Stimulated activated effector memory CD8-positive, alpha-beta T cell treated with anti-CD3 and anti-CD28 coated beads, Interleukin-12 subunit alpha, Interleukin-12 subunit beta, amount 100 ng/mL, for 72 hours (primary cell): ENCODE measurements at regions not wholly inside any gene's neighbourhood (a gene's known extent, or its start where the extent isn't known, plus 50 kb on each side); places are given as distances from the start of the nearest gene placed in this dataset.

ENCODE experiments used
- ATAC-seq: fragments of 150-1000 bp; cut with Tn5 transposase; 2 replicates; pipeline ENCODE4 v1.10.0; 2021
- DNase-seq, 2 donors: peaks; one replicate each; pipeline ENCODE4 v3.0.0; 2021 to 2022; ENCODE audit warnings: low spot score in 2 of 2
- H3K27ac Mint-ChIP-seq: one replicate; pipeline ENCODE4 v1.8.0; 2022; ENCODE audit warnings: mild to moderate bottlenecking, mixed read lengths
- H3K36me3 Mint-ChIP-seq: one replicate; pipeline ENCODE4 v1.8.0; 2022; ENCODE audit warnings: mild to moderate bottlenecking, mixed read lengths
- H3K4me1 Mint-ChIP-seq: one replicate; pipeline ENCODE4 v1.8.0; 2022; ENCODE audit warnings: mixed read lengths
- H3K4me3 Mint-ChIP-seq: one replicate; pipeline ENCODE4 v1.8.0; 2022; ENCODE audit warnings: mild to moderate bottlenecking, mixed read lengths
- H3K9me3 Mint-ChIP-seq: one replicate; pipeline ENCODE4 v1.8.0; 2022; ENCODE audit warnings: mixed read lengths

DNA sequence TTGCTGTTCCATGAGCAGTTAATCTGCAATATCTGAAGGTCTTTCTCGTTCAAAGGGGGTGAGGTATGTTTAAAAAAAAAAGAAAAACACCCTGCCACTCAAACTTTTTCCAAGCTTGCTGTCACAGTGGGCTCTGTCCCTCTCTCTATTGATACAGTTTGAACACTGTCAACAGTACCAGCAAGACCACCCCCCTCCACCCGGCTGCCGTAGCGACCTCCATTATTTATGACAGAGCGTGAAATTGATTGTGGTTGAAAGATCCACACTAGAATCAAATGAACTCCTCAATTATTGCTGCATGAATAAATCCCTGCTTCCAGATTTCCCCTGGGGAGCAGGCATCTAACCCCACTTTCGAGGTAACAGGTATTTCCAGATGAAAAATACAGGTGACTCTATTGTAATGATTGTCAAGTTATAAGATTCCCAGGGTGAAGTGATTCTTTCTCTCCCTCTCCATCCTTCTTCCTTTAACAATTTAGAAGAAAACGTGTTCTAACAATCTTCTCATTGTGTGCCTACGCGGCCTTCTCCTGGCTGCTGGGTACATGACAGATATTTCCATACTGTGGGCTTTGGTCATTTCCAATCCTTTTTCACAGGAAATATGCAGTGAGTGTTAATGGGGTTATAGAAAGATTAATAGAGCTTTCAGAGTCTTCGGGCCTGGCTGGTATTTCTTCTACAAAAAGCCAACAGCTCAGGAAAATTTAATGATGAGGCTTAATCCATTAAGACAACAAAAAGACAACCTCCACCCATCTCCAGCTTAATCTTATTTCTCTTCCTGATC lies 135.7 kb upstream of the C16orf82 start:
- H3K4me1 Mint-ChIP-seq, result no peaks in the 10 kb centered on the region
- H3K9me3 Mint-ChIP-seq, result peaks cover 7% of the 10 kb centered on the region
- DNase-seq, result no peak
- H3K27ac Mint-ChIP-seq, result no peak overlapping the region
- no peak for ATAC-seq
- H3K4me3 Mint-ChIP-seq, result no peak overlapping the region
- no peaks in the 10 kb centered on the region for H3K36me3 Mint-ChIP-seq

DNA sequence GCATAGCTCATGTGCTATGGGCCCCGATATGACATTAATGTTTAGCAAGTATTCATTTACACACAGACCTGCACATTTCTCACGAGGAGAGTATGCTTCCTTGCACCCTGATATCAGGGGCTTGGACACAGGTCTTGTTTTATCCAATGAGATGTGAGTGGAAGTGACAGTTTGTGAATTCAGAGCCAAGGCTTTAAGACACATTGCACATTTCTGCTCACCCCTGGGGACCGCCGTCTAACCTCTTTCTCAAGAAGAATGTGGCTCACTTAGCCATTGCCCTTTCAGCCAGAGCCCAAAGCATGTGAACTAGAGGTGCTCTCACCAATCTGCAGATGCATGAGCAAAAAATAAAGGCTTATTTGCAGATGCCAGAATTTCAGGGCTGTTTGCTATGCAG lies 116.1 kb upstream of the C16orf82 start:
- ATAC-seq (no peak), DNase-seq (no peak)
- Mint-ChIP-seq H3K9me3 (no peaks in the 10 kb centered on the region), H3K27ac (no peak overlapping the region), H3K4me1 (no peaks in the 10 kb centered on the region), H3K36me3 (no peaks in the 10 kb centered on the region), H3K4me3 (no peak overlapping the region)

DNA sequence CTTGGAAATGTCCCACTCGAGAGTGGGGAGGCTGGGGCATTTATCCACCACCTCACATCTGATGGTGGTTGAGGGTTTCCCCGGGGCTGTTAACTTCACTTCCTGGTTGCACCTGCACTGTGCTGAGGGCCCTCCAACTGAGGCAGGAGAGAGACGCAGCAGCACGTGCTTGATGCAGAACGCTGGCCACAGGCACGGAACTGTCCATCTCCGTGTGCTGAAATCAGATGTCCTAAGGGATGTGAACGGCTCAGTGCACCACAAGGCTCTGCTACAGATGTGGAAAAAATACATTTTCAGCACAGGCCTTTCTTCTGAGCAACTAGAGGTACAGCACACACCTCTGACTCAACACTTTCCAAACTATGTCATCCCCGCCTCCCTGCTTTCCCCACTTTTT lies 114.8 kb upstream of the C16orf82 start:
- ATAC-seq (no peak), DNase-seq (no peak)
- Mint-ChIP-seq H3K9me3 (no peaks in the 10 kb centered on the region), H3K4me1 (no peaks in the 10 kb centered on the region), H3K4me3 (no peak overlapping the region), H3K27ac (no peak overlapping the region), H3K36me3 (no peaks in the 10 kb centered on the region)

DNA sequence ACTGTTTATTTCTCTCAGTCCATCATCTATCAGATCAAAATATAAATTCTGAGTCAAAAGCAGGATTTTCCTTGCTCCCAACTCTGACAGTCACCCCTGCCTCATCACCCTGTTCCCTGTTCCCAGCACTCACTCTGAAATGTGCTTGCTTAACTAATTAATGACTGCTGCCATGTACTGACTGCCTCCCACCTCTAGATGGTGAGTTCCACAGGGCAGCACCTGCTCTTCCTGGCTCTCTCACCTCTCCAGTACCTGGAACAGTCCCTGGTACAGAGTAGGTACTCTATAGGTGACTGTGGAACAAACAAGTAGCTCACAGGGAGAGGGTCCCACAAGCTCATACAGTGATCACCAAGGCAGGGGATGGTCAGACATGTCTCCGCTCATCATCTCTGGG lies 114.3 kb upstream of the C16orf82 start:
- Mint-ChIP-seq H3K27ac (no peak overlapping the region), H3K36me3 (no peaks in the 10 kb centered on the region), H3K4me3 (no peak overlapping the region), H3K4me1 (no peaks in the 10 kb centered on the region), H3K9me3 (no peaks in the 10 kb centered on the region)
- ATAC-seq, result no peak
- no peak for DNase-seq

DNA sequence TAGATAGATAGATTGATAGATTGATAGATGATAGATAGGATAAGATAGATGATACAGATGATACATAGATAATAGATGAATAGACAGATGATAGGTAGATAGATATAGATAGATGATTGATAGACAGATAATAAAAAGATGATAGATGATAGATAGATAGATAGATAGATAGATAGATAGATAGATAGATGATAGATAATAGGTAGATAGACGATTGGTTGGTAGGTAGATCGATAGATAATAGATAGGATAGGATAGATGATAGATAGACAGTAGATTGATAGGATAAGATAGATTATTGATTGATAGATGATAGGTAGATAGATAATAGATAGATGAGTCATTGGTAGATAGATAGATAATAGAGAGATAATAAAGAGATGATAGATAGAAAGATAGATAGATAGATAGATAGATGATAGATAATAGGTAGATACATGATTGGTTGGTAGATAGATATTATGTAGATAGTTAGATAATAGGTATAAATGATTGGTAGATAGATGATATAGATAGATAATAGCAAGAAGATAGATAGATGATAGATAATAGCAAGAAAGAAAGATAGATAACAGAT lies 109.4 kb upstream of the C16orf82 start:
- H3K27ac Mint-ChIP-seq, result no peak overlapping the region
- no peak for ATAC-seq
- no peak for DNase-seq
- no peaks in the 10 kb centered on the region for H3K4me1 Mint-ChIP-seq
- H3K36me3 Mint-ChIP-seq, result no peaks in the 10 kb centered on the region
- H3K4me3 Mint-ChIP-seq, result no peak overlapping the region
- no peaks in the 10 kb centered on the region for H3K9me3 Mint-ChIP-seq

DNA sequence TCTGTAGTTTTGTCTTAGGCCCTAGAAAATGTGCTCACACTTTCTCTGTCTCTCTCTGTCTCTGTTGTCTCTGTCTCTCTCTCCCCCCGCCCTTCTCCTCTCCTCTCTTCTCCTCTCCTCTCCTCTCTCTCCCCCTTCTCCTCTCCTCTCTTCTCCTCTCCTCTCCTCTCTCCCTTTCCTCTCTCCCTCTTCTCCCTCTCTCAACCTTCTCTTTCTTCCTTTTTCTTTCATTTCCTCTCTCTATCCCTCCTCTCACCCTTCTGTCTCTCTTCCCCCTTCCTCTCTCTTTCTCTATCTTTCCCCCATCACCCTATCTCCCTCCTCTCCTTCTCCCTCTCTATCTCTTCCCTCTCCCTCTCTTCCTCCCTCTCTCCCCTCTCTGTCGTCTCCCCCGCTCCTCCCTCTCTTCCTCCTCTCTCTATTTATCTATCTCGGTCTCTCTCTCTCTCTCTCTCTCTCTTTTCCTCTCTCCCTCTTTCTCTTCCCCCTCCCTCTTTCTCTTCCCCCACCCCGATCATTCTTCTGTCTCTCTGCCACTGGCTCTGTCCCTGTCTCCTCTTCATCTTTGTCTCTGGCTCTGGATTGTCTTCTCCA lies 107.2 kb upstream of the C16orf82 start:
- ATAC-seq (no peak), DNase-seq (no peak)
- Mint-ChIP-seq H3K9me3 (no peaks in the 10 kb centered on the region), H3K4me3 (no peak overlapping the region), H3K36me3 (no peaks in the 10 kb centered on the region), H3K27ac (no peak overlapping the region), H3K4me1 (peaks cover 5% of the 10 kb centered on the region)

GRCh38 chr16:26961459-26961858 lies 105.3 kb upstream of the C16orf82 start:
- H3K4me3 Mint-ChIP-seq, result no peak overlapping the region
- H3K4me1 Mint-ChIP-seq, result peaks cover 5% of the 10 kb centered on the region
- ATAC-seq, result no peak
- H3K36me3 Mint-ChIP-seq, result no peaks in the 10 kb centered on the region
- H3K9me3 Mint-ChIP-seq, result no peaks in the 10 kb centered on the region
- H3K27ac Mint-ChIP-seq, result no peak overlapping the region
- no peak for DNase-seq

- Mint-ChIP-seq H3K36me3 (no peaks in the 10 kb centered on the region), H3K27ac (no peak overlapping the region), H3K4me3 (no peak overlapping the region), H3K4me1 (peaks cover 5% of the 10 kb centered on the region), H3K9me3 (no peaks in the 10 kb centered on the region)
- ATAC-seq, result peak; percentile 57
- no peak for DNase-seq
Measured at GRCh38 chr16:26963109-26963508, 103.6 kb upstream of the C16orf82 start.

DNA sequence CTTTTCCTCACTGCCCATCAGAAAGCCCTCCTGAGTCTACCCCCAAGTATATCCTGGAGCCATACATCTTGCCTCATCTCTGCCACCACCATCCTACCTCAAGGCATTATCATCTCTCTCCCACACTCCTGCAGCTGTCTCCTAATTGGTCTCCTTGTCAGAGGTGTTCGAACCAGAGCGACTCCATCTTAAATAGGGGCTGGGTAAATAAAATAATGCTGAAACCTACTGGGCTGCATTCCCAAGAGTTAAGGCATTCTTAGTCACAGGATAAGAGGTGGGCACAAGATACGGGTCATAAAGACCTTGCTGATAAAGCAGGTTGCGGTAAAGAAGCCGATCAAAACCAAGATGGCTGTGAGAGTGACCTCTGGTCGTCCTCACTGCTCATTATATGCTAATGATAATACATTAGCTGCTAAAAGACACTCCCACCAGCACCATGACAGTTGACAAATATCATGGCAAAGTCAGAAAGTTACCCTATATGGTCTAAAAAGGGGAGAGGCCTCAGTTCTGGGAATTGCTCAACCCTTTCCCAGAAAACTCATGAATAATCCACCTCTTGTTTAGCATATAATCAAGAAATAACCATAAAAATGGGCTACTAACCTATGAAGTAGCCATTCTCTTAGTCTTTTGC lies 97.0 kb upstream of the C16orf82 start:
- Mint-ChIP-seq H3K9me3 (no peaks in the 10 kb centered on the region), H3K4me1 (no peaks in the 10 kb centered on the region), H3K4me3 (no peak overlapping the region), H3K27ac (no peak overlapping the region), H3K36me3 (no peaks in the 10 kb centered on the region)
- DNase-seq (no peak), ATAC-seq (no peak)

DNA sequence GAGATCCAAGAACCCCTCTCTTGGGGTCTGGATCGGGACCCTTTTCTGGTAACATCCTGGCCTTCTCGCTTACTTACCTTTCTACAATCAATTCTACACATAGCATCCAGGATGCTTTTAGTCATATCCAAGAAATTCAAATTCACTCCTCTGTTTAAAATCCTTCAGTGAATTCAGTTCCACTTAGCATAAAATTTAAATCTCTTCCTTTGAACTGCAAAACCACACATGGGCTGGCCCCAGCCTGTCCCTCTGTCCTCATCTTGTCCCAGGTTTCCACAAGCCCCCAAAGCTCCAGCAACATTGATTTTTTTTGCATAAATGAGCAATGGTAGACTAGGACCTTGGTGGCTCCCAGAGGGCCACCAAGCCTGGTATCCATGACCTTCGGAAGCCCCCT lies 96.4 kb upstream of the C16orf82 start:
- DNase-seq (no peak), ATAC-seq (no peak)
- H3K4me1 Mint-ChIP-seq, result no peaks in the 10 kb centered on the region
- no peaks in the 10 kb centered on the region for H3K9me3 Mint-ChIP-seq
- no peaks in the 10 kb centered on the region for H3K36me3 Mint-ChIP-seq
- no peak overlapping the region for H3K27ac Mint-ChIP-seq
- H3K4me3 Mint-ChIP-seq, result no peak overlapping the region

GRCh38 chr16:26976873-26977272 lies 89.9 kb upstream of the C16orf82 start:
- Mint-ChIP-seq H3K36me3 (no peaks in the 10 kb centered on the region), H3K27ac (no peak overlapping the region), H3K9me3 (no peaks in the 10 kb centered on the region), H3K4me1 (no peaks in the 10 kb centered on the region), H3K4me3 (no peak overlapping the region)
- DNase-seq (no peak), ATAC-seq (no peak)

DNA sequence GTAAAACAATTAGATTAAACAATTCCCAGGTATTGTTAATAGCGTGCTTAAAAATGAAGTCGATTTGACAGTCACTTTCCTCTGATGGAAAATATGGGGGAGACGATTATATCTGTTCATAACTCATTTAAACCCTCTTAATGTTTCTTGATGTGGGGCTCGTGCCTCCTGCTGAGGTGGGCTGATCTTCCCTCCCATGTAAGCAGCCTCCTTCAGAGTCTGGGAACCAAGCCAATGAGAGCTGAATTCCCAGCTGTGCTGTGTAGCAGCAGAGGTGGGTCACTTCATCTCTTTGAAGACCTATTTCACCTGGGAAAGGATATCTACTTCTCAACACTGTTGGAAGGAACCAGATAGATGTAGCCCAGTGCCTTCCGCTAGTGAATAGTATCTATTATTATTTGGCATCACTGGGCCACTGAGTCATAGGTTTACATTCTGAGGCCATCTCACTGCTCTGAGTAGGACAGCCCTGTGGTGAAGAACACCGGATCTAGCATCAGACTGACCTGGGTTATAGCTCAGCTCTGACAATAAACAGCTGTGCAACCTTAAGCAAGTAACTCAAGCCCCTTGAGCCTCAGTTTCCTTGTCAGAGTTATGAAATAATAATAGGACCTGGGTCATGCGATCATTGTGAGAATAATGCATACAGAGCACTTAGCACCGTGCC lies 85.3 kb upstream of the C16orf82 start:
- DNase-seq, result no peak
- ATAC-seq, result no peak
- Mint-ChIP-seq H3K4me1 (no peaks in the 10 kb centered on the region), H3K9me3 (no peaks in the 10 kb centered on the region), H3K36me3 (no peaks in the 10 kb centered on the region), H3K4me3 (no peak overlapping the region), H3K27ac (no peak overlapping the region)

GRCh38 chr16:26982422-26982821 lies 84.3 kb upstream of the C16orf82 start:
- no peaks in the 10 kb centered on the region for H3K36me3 Mint-ChIP-seq
- no peak overlapping the region for H3K4me3 Mint-ChIP-seq
- no peak for DNase-seq
- H3K9me3 Mint-ChIP-seq, result no peaks in the 10 kb centered on the region
- no peak for ATAC-seq
- no peaks in the 10 kb centered on the region for H3K4me1 Mint-ChIP-seq
- H3K27ac Mint-ChIP-seq, result no peak overlapping the region

GRCh38 chr16:26983426-26983825 lies 83.3 kb upstream of the C16orf82 start:
- DNase-seq, result no peak
- Mint-ChIP-seq H3K9me3 (no peaks in the 10 kb centered on the region), H3K36me3 (no peaks in the 10 kb centered on the region), H3K4me1 (no peaks in the 10 kb centered on the region), H3K4me3 (no peak overlapping the region), H3K27ac (no peak overlapping the region)
- no peak for ATAC-seq
